ENCODE measurements at regions not wholly inside any gene's neighbourhood (a gene's known extent, or its start where the extent isn't known, plus 50 kb on each side); places are given as distances from the start of the nearest gene placed in this dataset.

DNA sequence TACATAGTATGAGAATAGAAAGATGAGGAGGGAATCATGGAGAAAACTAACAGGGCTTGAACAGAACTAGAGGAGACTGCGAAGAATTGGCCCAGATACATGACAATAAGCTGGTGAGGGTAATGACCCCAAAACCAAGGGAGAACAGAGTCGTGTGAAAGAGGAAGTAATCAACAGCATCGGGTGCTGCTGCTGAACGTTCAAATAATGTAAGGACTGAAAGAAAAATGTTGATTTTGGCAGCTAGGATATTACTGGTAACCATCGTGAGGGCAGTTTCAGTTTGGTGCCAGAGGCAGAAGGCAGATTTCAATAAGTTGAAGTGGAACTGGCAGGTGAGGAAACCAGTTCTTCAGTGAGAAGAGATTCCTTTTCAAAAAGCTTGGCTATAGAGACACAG, 66.8 kb upstream of the SMC2 start (continued):
- TF ChIP-seq, protein P1, sequence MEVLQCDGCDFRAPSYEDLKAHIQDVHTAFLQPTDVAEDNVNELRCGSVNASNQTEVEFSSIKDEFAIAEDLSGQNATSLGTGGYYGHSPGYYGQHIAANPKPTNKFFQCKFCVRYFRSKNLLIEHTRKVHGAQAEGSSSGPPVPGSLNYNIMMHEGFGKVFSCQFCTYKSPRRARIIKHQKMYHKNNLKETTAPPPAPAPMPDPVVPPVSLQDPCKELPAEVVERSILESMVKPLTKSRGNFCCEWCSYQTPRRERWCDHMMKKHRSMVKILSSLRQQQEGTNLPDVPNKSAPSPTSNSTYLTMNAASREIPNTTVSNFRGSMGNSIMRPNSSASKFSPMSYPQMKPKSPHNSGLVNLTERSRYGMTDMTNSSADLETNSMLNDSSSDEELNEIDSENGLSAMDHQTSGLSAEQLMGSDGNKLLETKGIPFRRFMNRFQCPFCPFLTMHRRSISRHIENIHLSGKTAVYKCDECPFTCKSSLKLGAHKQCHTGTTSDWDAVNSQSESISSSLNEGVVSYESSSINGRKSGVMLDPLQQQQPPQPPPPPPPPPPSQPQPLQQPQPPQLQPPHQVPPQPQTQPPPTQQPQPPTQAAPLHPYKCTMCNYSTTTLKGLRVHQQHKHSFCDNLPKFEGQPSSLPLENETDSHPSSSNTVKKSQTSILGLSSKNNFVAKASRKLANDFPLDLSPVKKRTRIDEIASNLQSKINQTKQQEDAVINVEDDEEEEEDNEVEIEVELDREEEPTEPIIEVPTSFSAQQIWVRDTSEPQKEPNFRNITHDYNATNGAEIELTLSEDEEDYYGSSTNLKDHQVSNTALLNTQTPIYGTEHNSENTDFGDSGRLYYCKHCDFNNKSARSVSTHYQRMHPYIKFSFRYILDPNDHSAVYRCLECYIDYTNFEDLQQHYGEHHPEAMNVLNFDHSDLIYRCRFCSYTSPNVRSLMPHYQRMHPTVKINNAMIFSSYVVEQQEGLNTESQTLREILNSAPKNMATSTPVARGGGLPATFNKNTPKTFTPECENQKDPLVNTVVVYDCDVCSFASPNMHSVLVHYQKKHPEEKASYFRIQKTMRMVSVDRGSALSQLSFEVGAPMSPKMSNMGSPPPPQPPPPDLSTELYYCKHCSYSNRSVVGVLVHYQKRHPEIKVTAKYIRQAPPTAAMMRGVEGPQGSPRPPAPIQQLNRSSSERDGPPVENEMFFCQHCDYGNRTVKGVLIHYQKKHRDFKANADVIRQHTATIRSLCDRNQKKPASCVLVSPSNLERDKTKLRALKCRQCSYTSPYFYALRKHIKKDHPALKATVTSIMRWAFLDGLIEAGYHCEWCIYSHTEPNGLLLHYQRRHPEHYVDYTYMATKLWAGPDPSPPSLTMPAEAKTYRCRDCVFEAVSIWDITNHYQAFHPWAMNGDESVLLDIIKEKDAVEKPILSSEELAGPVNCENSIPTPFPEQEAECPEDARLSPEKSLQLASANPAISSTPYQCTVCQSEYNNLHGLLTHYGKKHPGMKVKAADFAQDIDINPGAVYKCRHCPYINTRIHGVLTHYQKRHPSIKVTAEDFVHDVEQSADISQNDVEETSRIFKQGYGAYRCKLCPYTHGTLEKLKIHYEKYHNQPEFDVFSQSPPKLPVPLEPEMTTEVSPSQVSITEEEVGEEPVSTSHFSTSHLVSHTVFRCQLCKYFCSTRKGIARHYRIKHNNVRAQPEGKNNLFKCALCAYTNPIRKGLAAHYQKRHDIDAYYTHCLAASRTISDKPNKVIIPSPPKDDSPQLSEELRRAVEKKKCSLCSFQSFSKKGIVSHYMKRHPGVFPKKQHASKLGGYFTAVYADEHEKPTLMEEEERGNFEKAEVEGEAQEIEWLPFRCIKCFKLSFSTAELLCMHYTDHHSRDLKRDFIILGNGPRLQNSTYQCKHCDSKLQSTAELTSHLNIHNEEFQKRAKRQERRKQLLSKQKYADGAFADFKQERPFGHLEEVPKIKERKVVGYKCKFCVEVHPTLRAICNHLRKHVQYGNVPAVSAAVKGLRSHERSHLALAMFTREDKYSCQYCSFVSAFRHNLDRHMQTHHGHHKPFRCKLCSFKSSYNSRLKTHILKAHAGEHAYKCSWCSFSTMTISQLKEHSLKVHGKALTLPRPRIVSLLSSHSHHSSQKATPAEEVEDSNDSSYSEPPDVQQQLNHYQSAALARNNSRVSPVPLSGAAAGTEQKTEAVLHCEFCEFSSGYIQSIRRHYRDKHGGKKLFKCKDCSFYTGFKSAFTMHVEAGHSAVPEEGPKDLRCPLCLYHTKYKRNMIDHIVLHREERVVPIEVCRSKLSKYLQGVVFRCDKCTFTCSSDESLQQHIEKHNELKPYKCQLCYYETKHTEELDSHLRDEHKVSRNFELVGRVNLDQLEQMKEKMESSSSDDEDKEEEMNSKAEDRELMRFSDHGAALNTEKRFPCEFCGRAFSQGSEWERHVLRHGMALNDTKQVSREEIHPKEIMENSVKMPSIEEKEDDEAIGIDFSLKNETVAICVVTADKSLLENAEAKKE (CRISPR knock-in tag; IDR thresholded peaks at IDR 0.05) = no peak
- no peak for TF ChIP-seq CREB1 (CRISPR knock-in tag; IDR thresholded peaks at IDR 0.05; ENCODE audit: low read depth)
- TF ChIP-seq, protein P2, sequence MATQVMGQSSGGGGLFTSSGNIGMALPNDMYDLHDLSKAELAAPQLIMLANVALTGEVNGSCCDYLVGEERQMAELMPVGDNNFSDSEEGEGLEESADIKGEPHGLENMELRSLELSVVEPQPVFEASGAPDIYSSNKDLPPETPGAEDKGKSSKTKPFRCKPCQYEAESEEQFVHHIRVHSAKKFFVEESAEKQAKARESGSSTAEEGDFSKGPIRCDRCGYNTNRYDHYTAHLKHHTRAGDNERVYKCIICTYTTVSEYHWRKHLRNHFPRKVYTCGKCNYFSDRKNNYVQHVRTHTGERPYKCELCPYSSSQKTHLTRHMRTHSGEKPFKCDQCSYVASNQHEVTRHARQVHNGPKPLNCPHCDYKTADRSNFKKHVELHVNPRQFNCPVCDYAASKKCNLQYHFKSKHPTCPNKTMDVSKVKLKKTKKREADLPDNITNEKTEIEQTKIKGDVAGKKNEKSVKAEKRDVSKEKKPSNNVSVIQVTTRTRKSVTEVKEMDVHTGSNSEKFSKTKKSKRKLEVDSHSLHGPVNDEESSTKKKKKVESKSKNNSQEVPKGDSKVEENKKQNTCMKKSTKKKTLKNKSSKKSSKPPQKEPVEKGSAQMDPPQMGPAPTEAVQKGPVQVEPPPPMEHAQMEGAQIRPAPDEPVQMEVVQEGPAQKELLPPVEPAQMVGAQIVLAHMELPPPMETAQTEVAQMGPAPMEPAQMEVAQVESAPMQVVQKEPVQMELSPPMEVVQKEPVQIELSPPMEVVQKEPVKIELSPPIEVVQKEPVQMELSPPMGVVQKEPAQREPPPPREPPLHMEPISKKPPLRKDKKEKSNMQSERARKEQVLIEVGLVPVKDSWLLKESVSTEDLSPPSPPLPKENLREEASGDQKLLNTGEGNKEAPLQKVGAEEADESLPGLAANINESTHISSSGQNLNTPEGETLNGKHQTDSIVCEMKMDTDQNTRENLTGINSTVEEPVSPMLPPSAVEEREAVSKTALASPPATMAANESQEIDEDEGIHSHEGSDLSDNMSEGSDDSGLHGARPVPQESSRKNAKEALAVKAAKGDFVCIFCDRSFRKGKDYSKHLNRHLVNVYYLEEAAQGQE (IDR thresholded peaks at IDR 0.05; ENCODE audit: unreplicated experiment) = no peak
- TF ChIP-seq STAT1 (IDR thresholded peaks at IDR 0.05; ENCODE audit: unreplicated experiment) = no peak
- no peak for TF ChIP-seq ZNF114 (CRISPR knock-in tag; IDR thresholded peaks at IDR 0.05)
- no peak for TF ChIP-seq JUNB (IDR thresholded peaks at IDR 0.05; ENCODE audit: unreplicated experiment)
- TF ChIP-seq POLR2AphosphoS5 (IDR thresholded peaks at IDR 0.05; ENCODE audit: low read depth) = no peak
- TF ChIP-seq ZNF331 (CRISPR knock-in tag; IDR thresholded peaks at IDR 0.05; ENCODE audit: low read depth) = no peak
- no peak for TF ChIP-seq EZH2phosphoT487 (IDR thresholded peaks at IDR 0.05; ENCODE audit: unreplicated experiment)
